A549 (cell line): ENCODE measurements at regions not wholly inside any gene's neighbourhood (a gene's known extent, or its start where the extent isn't known, plus 50 kb on each side); places are given as distances from the start of the nearest gene placed in this dataset.

Source experiments
- ATAC-seq, 2 experiments: fragments of 200-7000 bp in 1 of 2; fragments of >200 bp in 1 of 2; cut with Nextera tagmentation in 1 of 2; cut with Tn5 transposase in 1 of 2; 3 replicates each; pipeline versions ENCODE4 v1.8.0 to v1.9.1; 2018 to 2020; ENCODE audit warnings: mild to moderate bottlenecking in 1 of 2, moderate library complexity in 1 of 2
- CTCF ChIA-PET: fragments of 300-600 bp; sonication (Branson Sonifier 250); formaldehyde crosslinking; extraction: SDS; loops from one replicate; lab custom pipeline; 2021; ENCODE audit warnings: antibody characterized with exemption, inconsistent platforms; lab: Yijun Ruan, JAX
- POLR2A ChIA-PET: fragments of 350-600 bp; formaldehyde crosslinking; extraction: SDS; loops from one replicate; lab custom pipeline; 2021; ENCODE audit warnings: antibody characterized with exemption, inconsistent platforms; lab: Yijun Ruan, JAX
- DNase-seq, 2 experiments: peaks; one replicate each; pipeline versions ENCODE4 v3.0.0 to v3.0.0-alpha.2; 2011 to 2016; ENCODE audit warnings: low read depth in 1 of 2, low spot score in 1 of 2
- FAIRE-seq: peaks from 2 replicates; lab custom pipeline; 2011; peaks lifted over from hg19 to GRCh38; lab: Jason Lieb, UNC
- H3K27ac ChIP-seq, 2 experiments: fragments of >200 bp; sonication (Bioruptor Twin); formaldehyde crosslinking; 3 replicates each; pipeline ENCODE4 v1.5.1; 2016 to 2017
- H3K4me1 ChIP-seq: fragments of >200 bp; sonication (Bioruptor Twin); formaldehyde crosslinking; 3 replicates; pipeline ENCODE4 v1.6.1; 2016
- H3K4me2 ChIP-seq: fragments of >200 bp; sonication (Bioruptor Twin); formaldehyde crosslinking; 3 replicates; pipeline ENCODE4 v1.6.1; 2016
- H3K4me3 ChIP-seq: fragments of >200 bp; sonication (Bioruptor Twin); formaldehyde crosslinking; 3 replicates; pipeline ENCODE4 v1.5.1; 2016
- H3K9me3 ChIP-seq: fragments of >200 bp; sonication (Bioruptor Twin); formaldehyde crosslinking; 3 replicates; pipeline ENCODE4 v1.6.1; 2016
- BHLHE40 ChIP-seq: IDR thresholded peaks from 2 replicates; pipeline ENCODE4 v1.6.1; 2012; ENCODE audit warnings: low read depth, low read length, inconsistent platforms
- CEBPB ChIP-seq, 2 experiments: fragments of >200 bp in 1 of 2; sonication (Bioruptor Twin) in 1 of 2; formaldehyde crosslinking in 1 of 2; IDR thresholded peaks; 2 replicates each; pipeline ENCODE4 v1.6.1; 2012 to 2016
- CHD2 ChIP-seq: fragments of 150-350 bp; IDR thresholded peaks from 2 replicates; pipeline ENCODE4 v1.6.1; 2014; ENCODE audit warnings: low read length; ENCODE audit not compliant: partially characterized antibody
- CHD4 ChIP-seq: fragments of 200-600 bp; sonication (generic); IDR thresholded peaks from 2 replicates; pipeline ENCODE4 v1.6.1; 2016; ENCODE audit warnings: antibody characterized with exemption, mild to moderate bottlenecking, borderline replicate concordance
- EHMT2 ChIP-seq: fragments of 200-600 bp; sonication (generic); IDR thresholded peaks from 2 replicates; pipeline ENCODE4 v1.6.1; 2016; ENCODE audit warnings: antibody characterized with exemption, low read depth, mild to moderate bottlenecking, moderate library complexity
- EP300 ChIP-seq, 2 experiments: fragments of >200 bp; sonication (Bioruptor Twin); formaldehyde crosslinking; IDR thresholded peaks; 2 replicates in 1 of 2; 3 replicates in 1 of 2; pipeline ENCODE4 v1.6.1; 2016 to 2017
- FOSB ChIP-seq: fragments of 250-450 bp; sonication (Bioruptor Pico); IDR thresholded peaks from 2 replicates; pipeline ENCODE4 v1.5.0; 2020; ENCODE audit warnings: mild to moderate bottlenecking, moderate library complexity
- FOSL2 ChIP-seq, 2 experiments: fragments of 450-650 bp in 1 of 2; fragments of >200 bp in 1 of 2; sonication (Bioruptor Twin) in 1 of 2; formaldehyde crosslinking; IDR thresholded peaks; 2 replicates each; pipeline versions ENCODE4 v1.5.0 to v1.6.1; 2016 to 2020; ENCODE audit warnings: mild to moderate bottlenecking in 1 of 2, moderate library complexity in 1 of 2
- FOXS1 ChIP-seq: fragments of 250-450 bp; sonication (Bioruptor Pico); IDR thresholded peaks from 2 replicates; pipeline ENCODE4 v1.5.0; 2020; ENCODE audit warnings: mild to moderate bottlenecking, moderate library complexity
- GATA3 ChIP-seq: IDR thresholded peaks from 2 replicates; pipeline ENCODE4 v1.6.1; 2012; ENCODE audit warnings: borderline replicate concordance
- HEYL ChIP-seq: fragments of 250-450 bp; sonication (Bioruptor Pico); IDR thresholded peaks from 2 replicates; pipeline ENCODE4 v1.8.0; 2021; ENCODE audit warnings: mild to moderate bottlenecking, moderate library complexity
- HOXB13 ChIP-seq: fragments of 250-450 bp; sonication (Bioruptor Pico); IDR thresholded peaks from 2 replicates; pipeline ENCODE4 v1.5.0; 2020; ENCODE audit warnings: low read depth, mild to moderate bottlenecking, moderate library complexity
- JUNB ChIP-seq: fragments of >200 bp; sonication (Bioruptor Twin); formaldehyde crosslinking; IDR thresholded peaks from 2 replicates; pipeline ENCODE4 v1.6.1; 2016
- KDM1A ChIP-seq: fragments of 200-600 bp; sonication (generic); IDR thresholded peaks from 2 replicates; pipeline ENCODE4 v1.6.1; 2016; ENCODE audit warnings: low read depth, mild to moderate bottlenecking
- MAZ ChIP-seq: fragments of 150-350 bp; IDR thresholded peaks from 2 replicates; pipeline ENCODE4 v1.6.1; 2014; ENCODE audit warnings: antibody characterized with exemption, low read depth, low read length, borderline replicate concordance
- MYC ChIP-seq: IDR thresholded peaks from 2 replicates; pipeline ENCODE4 v1.6.1; 2012; ENCODE audit warnings: mild to moderate bottlenecking, inconsistent platforms, low read length, improper control_type of control experiment, borderline replicate concordance
- NFE2L2 ChIP-seq: fragments of 150-350 bp; conservative IDR thresholded peaks from 2 replicates; pipeline ENCODE4 v1.6.1; 2014; ENCODE audit warnings: low read length
- NPAS2 ChIP-seq: fragments of 250-450 bp; sonication (Bioruptor Pico); IDR thresholded peaks from 2 replicates; pipeline ENCODE4 v1.8.0; 2022; ENCODE audit warnings: mild to moderate bottlenecking, moderate library complexity, borderline replicate concordance
- NR3C1 ChIP-seq: fragments of >200 bp; sonication (Bioruptor Twin); formaldehyde crosslinking; IDR thresholded peaks from 3 replicates; pipeline ENCODE4 v1.6.1; 2017
- PHF8 ChIP-seq: fragments of 200-600 bp; sonication (generic); IDR thresholded peaks from 2 replicates; pipeline ENCODE4 v1.6.1; 2016; ENCODE audit warnings: low read depth, mild to moderate bottlenecking, antibody characterized with exemption, moderate library complexity, borderline replicate concordance
- POLR2AphosphoS2 ChIP-seq: conservative IDR thresholded peaks from 2 replicates; pipeline ENCODE4 v1.6.1; 2012; ENCODE audit warnings: low read length, improper control_type of control experiment, inconsistent platforms
- RAD21 ChIP-seq, 2 experiments: fragments of >200 bp in 1 of 2; sonication (Bioruptor Twin) in 1 of 2; formaldehyde crosslinking in 1 of 2; IDR thresholded peaks in 1 of 2; conservative IDR thresholded peaks in 1 of 2; 2 replicates in 1 of 2; 3 replicates in 1 of 2; pipeline ENCODE4 v1.6.1; 2012 to 2018; ENCODE audit warnings: inconsistent platforms in 1 of 2
- RCOR1 ChIP-seq: fragments of 150-350 bp; IDR thresholded peaks from 2 replicates; pipeline ENCODE4 v1.6.1; 2014; ENCODE audit warnings: antibody characterized with exemption, low read length, low read depth
- RFX5 ChIP-seq: fragments of 450-650 bp; IDR thresholded peaks from 2 replicates; pipeline ENCODE4 v1.7.1; 2014; ENCODE audit warnings: antibody characterized with exemption, mild to moderate bottlenecking, moderate library complexity
- RNF2 ChIP-seq: fragments of 200-600 bp; sonication (generic); IDR thresholded peaks from 2 replicates; pipeline ENCODE4 v1.6.1; 2016; ENCODE audit warnings: low read depth, mild to moderate bottlenecking, antibody characterized with exemption, moderate library complexity, borderline replicate concordance
- SMC3 ChIP-seq: fragments of >200 bp; sonication (Bioruptor Twin); formaldehyde crosslinking; IDR thresholded peaks from 3 replicates; pipeline ENCODE4 v1.6.1; 2018; ENCODE audit warnings: inconsistent platforms
- TFCP2L1 ChIP-seq: fragments of 250-450 bp; sonication (Bioruptor Pico); IDR thresholded peaks from 2 replicates; pipeline ENCODE4 v1.5.0; 2021; ENCODE audit warnings: mild to moderate bottlenecking
- TP53 ChIP-seq: fragments of 250-450 bp; sonication (Bioruptor Pico); IDR thresholded peaks from 2 replicates; pipeline ENCODE4 v1.5.0; 2021; ENCODE audit warnings: mild to moderate bottlenecking, moderate library complexity
- ZC3H11A ChIP-seq: fragments of 450-650 bp; IDR thresholded peaks from 2 replicates; pipeline ENCODE4 v1.6.1; 2014; ENCODE audit warnings: antibody characterized with exemption, mild to moderate bottlenecking
- ZNF302 ChIP-seq: fragments of 250-450 bp; sonication (Bioruptor Pico); IDR thresholded peaks from 2 replicates; pipeline ENCODE4 v1.9.0; 2021; ENCODE audit warnings: inconsistent platforms, mild to moderate bottlenecking, moderate library complexity
- ZSCAN20 ChIP-seq: fragments of 250-450 bp; sonication (Bioruptor Pico); IDR thresholded peaks from 2 replicates; pipeline ENCODE4 v1.8.0; 2022; ENCODE audit warnings: mild to moderate bottlenecking, moderate library complexity
- WGBS: methylation state at CpG from one replicate; pipeline ENCODE4 v1.1.6; 2017; ENCODE audit errors: missing lambda C conversion rate; 5-methylcytosine and 5-hydroxymethylcytosine counted together
- TF ChIP-seq, protein P1 (sequence below): IDR thresholded peaks from 2 replicates; pipeline ENCODE4 v1.6.1; 2012
- TF ChIP-seq, protein P2 (sequence below): fragments of 250-450 bp; sonication (Bioruptor Pico); IDR thresholded peaks from 2 replicates; pipeline ENCODE4 v1.5.0; 2020; ENCODE audit warnings: low read depth, mild to moderate bottlenecking, moderate library complexity

DNA sequence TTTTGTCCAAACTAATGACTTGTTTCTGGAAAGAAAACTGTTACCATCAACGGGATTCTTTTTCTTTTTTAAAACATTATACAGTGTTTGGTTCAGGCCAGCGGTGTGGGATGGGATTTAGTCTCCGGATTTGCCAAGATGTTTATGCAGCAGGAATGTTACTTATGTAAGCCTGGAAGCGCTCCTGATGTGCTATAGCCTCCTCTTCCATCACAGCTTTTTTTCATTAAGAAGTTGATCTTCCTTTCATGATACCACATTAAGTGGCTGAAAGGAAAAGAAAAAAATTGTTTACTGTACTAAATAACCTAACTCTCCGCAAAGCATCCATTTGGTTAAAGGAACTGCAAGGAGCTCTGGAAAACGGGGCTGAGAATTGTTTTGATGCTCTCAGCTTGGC, 120.5 kb upstream of the ALDH1A3 start:
- ATAC-seq = peak in 1 of 2 experiments; percentile 52; a peak in 3 of 6 replicates
- peak in 1 of 2 experiments; percentile 46 for DNase-seq
- Histone ChIP-seq H3K4me3 (0 out of 3 replicates have a peak overlapping the region, but pooled peaks have one; percentile 6), H3K4me2 (peak overlapping the region; percentile 90), H3K9me3 (no peaks in the 10 kb centered on the region), H3K4me1 (peaks cover 22% of the 10 kb centered on the region), H3K27ac (peak overlapping the region; percentile 20 to 67; a peak in 4 of 6 replicates)
- 5% methylated on average over 6 of the region's 6 CpGs for WGBS
- no peak for FAIRE-seq
- TF ChIP-seq EHMT2 = no peak
- no peak for TF ChIP-seq CHD4
- no peak for TF ChIP-seq RAD21 (conservative IDR thresholded peaks at IDR 0.05 in 1 of 2, IDR thresholded peaks at IDR 0.05 in 1 of 2)
- TF ChIP-seq MYC = no peak
- TF ChIP-seq, protein P1, sequence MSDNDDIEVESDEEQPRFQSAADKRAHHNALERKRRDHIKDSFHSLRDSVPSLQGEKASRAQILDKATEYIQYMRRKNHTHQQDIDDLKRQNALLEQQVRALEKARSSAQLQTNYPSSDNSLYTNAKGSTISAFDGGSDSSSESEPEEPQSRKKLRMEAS = no peak
- TF ChIP-seq ZNF302 (CRISPR knock-in tag) = no peak
- no peak for TF ChIP-seq RCOR1
- TF ChIP-seq, protein P2, sequence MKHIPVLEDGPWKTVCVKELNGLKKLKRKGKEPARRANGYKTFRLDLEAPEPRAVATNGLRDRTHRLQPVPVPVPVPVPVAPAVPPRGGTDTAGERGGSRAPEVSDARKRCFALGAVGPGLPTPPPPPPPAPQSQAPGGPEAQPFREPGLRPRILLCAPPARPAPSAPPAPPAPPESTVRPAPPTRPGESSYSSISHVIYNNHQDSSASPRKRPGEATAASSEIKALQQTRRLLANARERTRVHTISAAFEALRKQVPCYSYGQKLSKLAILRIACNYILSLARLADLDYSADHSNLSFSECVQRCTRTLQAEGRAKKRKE = no peak
- no peak for TF ChIP-seq KDM1A
- no peak for TF ChIP-seq HOXB13 (CRISPR knock-in tag)
- no peak for TF ChIP-seq CHD2
- TF ChIP-seq ZC3H11A = no peak
- no peak for TF ChIP-seq PHF8
- no peak for TF ChIP-seq BHLHE40
- no peak for TF ChIP-seq GATA3
- no peak for TF ChIP-seq FOSB
- ChIA-PET POLR2A (interaction anchor here (1.0 to 1.9 kb wide), 2 partner anchors 37 to 90 kb away, joined by 4 to 17 read pairs; no protein-coding TSS in a partner anchor), CTCF (interaction anchor here (0.6 to 3.0 kb wide), 12 partner anchors 11 to 249 kb away, joined by 3 to 17 read pairs (median 4); no protein-coding TSS in a partner anchor)

DNA sequence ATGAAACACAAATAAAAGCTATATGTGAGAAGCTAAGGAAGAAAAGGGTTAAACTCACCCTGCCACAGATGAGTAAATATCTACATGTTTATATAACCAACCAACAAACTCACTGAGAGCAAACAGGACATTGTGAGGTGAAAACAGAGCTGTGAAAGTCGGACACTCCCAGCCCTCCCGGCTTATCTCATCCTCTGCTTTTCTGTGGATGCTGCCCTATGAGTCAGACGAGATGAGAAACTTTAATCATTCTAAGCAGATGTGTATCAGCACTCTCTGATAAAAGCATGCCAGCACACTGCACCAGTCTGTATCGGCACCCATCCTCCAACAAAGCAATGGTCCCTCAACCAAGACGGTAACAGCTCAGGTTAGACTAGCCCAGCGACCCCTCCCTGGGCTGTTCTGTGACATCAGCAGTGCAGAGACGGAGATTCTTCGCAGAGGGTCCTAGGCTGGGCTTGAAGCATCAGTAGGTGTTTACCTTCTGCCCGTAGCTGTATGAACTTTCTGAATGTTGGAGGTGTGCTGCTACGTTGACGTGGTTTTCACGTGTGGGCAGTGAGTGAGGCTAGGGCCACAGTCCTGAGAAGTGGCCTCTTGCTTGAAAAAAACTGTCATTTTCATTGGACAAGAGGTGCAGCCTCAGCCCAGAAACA, 119.8 kb upstream of the ALDH1A3 start:
- WGBS = 0% methylated on average over 12 of the region's 12 CpGs
- Histone ChIP-seq H3K4me2 (peak overlapping the region; percentile 90), H3K4me3 (peak overlapping the region; percentile 26; the same call in 2 of the 3 replicates), H3K27ac (peak overlapping the region; percentile 51 to 67), H3K9me3 (no peaks in the 10 kb centered on the region), H3K4me1 (peaks cover 22% of the 10 kb centered on the region)
- ATAC-seq (peak; percentile 94 to 96), FAIRE-seq (peak; percentile 99), DNase-seq (peak; percentile 92 to 93)
- CTCF ChIA-PET = interaction anchor here (1.0 to 3.0 kb wide), 11 partner anchors 11 to 249 kb away, joined by 3 to 17 read pairs (median 4); no protein-coding TSS in a partner anchor
- POLR2A ChIA-PET = interaction anchor here (1.0 to 1.9 kb wide), 2 partner anchors 38 to 90 kb away, joined by 4 to 17 read pairs; no protein-coding TSS in a partner anchor
- peak; percentile 98 for TF ChIP-seq GATA3
- TF ChIP-seq NR3C1 = no peak
- TF ChIP-seq FOXS1 (CRISPR knock-in tag) = peak; percentile 41; the same call in 1 of the 2 replicates
- no peak for TF ChIP-seq BHLHE40
- TF ChIP-seq RFX5 = no peak
- peak in 1 of 2 experiments; percentile 22; a peak in 1 of 5 replicates for TF ChIP-seq EP300 (IDR thresholded peaks at IDR 0.05)
- no peak for TF ChIP-seq TP53 (CRISPR knock-in tag)
- TF ChIP-seq FOSB = no peak
- no peak for TF ChIP-seq RCOR1
- peak; percentile 64; the same call in 1 of the 2 replicates for TF ChIP-seq FOSL2 (IDR thresholded peaks at IDR 0.05)
- peak; percentile 88 for TF ChIP-seq FOSL2 (CRISPR knock-in tag; IDR thresholded peaks at IDR 0.05)
- TF ChIP-seq MAZ = no peak
- no peak for TF ChIP-seq TFCP2L1 (CRISPR knock-in tag)
- TF ChIP-seq POLR2AphosphoS2 = no peak
- TF ChIP-seq ZSCAN20 (CRISPR knock-in tag) = no peak
- peak; percentile 75 for TF ChIP-seq JUNB
- TF ChIP-seq ZC3H11A = no peak
- TF ChIP-seq NFE2L2 = no peak
- peak; percentile 20; the same call in 1 of the 2 replicates for TF ChIP-seq MYC
- TF ChIP-seq, protein P2 = no peak
- no peak for TF ChIP-seq HEYL (CRISPR knock-in tag)
- peak in 1 of 2 experiments; percentile 31; a peak in 4 of 5 replicates for TF ChIP-seq RAD21 (conservative IDR thresholded peaks at IDR 0.05 in 1 of 2, IDR thresholded peaks at IDR 0.05 in 1 of 2)
- TF ChIP-seq NPAS2 (CRISPR knock-in tag) = no peak
- TF ChIP-seq SMC3 = peak; percentile 18; the same call in 1 of the 3 replicates
- TF ChIP-seq RNF2 = no peak
- TF ChIP-seq CEBPB (IDR thresholded peaks at IDR 0.05) = peak in 1 of 2 experiments; percentile 64; a peak in 2 of 4 replicates
- TF ChIP-seq EHMT2 = no peak
